GM21423 (cell line): ENCODE measurements at regions not wholly inside any gene's neighbourhood (a gene's known extent, or its start where the extent isn't known, plus 50 kb on each side); places are given as distances from the start of the nearest gene placed in this dataset.
A peak's percentile ranks its signal among the peaks of the same experiment; 100 is the strongest.
"Not testable (repeated sequence)": the region's sequence is repeated elsewhere in the genome, so short reads cannot be mapped to it uniquely, and the experiment has no call there.

Experiments used
- ATAC-seq: cut with Tn5 transposase; IDR thresholded peaks from one replicate; pipeline ENCODE4 v1.9.1; 2021; ENCODE audit warnings: mild to moderate bottlenecking, moderate library complexity; ENCODE audit not compliant: unreplicated experiment

DNA sequence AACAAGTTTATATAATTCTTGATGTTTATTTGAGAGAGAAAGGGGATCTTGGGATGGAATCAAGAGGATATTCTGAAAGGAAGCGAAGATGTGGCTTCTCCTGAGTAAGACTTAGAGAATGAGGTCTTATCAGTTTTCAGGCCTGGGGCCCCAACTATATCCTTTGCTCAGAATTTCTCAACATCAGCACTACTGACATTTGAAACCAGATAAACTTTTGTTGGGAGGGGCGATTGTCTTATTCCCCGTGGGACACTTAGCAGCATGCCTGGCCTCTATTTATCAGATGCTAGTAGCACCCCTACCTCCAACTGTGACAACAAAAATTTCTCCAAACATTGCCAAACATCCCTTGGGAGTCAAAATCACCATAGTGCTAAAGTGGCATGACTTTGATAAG lies 567.7 kb downstream of the MAT2B start:
- no peak for ATAC-seq

DNA sequence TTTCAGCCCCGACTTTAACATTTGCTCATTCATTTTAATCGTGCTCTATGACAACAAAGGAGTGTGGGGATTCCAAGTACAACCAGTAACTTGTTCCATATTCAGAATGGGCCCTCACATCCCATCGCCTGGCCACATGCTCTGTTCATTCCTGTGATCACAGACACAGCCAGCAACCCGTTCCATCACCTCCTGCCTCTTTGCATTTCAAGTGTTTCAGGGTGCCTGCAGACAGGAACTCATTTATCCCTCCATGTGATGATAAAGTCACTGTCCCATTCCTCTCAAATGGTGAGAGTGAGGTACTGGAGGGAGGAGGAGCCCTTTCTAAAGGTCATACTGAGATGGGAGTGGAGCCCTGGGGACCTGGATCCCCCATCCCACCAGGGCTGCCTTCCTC lies 571.1 kb downstream of the MAT2B start:
- no peak for ATAC-seq

DNA sequence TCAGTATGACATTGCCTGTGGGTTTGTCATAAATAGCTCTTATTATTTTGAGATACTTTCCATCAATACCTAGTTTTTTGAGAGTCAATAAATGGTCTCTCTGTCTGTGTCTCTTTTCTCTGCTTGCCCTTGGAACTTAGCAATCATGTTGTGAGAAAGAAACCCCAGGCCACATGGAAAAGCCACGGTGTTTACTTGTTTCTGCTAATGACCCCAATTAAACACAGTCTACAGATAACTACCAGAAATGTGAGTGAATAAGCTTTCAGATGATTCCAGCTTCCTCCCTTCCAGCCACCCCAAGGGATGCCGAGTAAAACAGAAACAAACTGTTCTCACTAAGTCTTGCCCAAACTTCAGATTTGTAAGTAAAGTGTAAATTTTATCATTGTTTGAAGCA lies 584.9 kb downstream of the MAT2B start:
- no peak for ATAC-seq

DNA sequence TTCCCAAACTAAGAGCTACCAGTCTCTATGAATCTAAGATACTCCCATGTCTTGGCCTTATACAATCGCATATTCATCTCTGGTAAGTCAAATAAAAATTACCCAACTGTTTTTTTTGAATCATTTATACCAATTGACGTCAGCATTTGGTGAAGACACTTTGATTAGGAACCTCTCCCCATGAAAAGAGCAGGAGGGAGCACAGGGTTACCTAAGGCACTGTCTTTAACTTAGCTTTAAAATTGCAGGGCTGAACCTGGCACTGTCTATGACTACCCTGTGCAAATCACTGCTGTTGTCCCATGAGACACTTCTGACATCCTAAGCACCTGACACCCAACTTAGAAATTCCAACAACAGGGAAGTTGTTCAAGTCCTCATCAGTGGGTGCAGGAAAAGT lies 586.4 kb downstream of the MAT2B start:
- no peak for ATAC-seq

DNA sequence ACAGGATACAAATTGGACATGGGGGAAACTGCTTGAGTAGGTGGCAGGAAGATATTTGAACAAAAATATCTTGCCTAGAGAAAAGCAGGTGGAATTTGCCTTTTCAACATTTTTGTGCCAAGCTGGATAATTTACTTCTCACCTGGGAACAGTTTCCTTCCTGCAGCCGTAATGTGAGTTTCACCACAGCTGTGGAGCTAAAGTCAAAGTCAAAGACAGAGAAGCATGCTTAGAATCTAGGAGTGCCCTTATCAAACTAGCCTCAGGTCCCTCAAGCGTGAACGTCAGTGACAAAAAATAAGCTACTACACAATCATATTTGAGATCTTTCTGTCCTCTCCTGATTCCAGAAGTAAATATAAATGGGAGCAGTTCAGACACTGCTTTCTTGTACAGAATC lies 588.9 kb downstream of the MAT2B start:
- no peak for ATAC-seq

DNA sequence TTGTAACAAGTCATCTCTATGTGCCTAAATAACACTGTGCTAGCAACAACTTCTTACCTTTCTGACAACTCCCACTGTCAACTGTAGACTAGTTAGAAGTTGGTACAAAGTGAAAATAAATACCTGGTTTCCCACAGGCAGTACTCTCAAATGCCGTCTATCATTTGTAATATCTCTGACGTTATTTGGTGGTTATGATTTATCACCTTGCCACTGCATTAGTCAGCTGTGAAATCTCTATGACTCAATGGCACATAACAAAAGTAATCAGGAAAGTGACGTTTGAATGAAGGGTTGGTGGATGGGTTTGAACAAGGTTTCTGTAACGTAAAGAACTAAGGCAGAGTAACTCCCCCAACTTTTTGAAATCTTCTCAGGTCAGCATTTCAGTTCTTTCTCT lies 592.3 kb downstream of the MAT2B start:
- no peak for ATAC-seq

DNA sequence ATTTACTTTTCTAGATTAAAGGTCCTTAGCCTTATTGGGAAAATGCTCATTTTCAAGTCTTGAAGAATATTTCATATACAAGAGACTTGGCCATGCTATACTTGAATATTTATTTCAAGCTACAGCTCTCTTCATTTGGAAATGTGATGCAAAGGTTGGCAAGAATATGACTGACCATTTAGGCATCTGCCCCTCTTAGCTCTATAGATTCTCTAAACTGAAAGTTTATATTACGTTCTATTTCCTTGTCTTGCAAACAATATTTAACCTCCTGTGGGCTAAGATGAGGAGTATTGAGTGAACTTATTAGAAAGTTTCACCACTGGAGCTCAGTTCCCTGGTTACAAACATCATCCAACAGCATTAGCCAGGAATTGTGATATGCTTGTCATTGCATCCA lies 593.1 kb downstream of the MAT2B start:
- no peak for ATAC-seq

DNA sequence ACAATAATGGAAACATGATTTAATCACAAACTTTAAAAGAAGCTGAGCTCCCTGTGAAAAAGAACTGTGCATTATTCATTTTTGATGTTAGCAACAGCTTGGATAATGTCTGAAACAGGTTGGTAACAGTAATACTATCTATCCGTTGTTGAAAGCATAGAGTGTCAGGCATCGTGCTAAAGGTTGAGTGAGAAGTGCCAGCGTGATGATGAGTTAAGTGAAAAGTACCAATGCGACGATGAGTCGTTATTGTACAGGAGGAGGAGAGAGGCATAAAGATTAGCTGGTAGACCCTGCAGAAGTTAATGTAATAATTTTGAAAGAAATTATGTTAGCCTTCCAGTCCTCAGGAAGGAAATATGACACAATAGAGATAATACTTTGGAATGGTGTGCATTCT lies 593.6 kb downstream of the MAT2B start:
- no peak for ATAC-seq

DNA sequence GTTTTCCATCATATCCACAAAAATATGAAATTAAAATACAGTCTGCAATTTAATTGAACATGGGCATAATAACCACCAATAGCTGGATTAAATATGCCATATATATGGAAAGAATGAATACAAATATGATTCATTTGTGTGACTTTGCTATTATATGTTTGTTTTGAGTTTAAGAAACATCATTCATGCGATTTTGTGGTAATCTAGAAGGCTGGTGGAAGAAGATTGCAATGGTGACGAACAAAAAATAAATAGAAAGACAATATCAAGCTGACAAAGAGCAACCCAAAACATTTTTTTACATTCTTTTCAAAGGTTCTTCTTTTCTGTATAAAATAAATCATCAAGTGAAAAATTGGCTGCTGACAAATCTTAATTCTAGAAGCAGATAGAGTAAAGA lies 610.0 kb downstream of the MAT2B start:
- ATAC-seq = no peak

DNA sequence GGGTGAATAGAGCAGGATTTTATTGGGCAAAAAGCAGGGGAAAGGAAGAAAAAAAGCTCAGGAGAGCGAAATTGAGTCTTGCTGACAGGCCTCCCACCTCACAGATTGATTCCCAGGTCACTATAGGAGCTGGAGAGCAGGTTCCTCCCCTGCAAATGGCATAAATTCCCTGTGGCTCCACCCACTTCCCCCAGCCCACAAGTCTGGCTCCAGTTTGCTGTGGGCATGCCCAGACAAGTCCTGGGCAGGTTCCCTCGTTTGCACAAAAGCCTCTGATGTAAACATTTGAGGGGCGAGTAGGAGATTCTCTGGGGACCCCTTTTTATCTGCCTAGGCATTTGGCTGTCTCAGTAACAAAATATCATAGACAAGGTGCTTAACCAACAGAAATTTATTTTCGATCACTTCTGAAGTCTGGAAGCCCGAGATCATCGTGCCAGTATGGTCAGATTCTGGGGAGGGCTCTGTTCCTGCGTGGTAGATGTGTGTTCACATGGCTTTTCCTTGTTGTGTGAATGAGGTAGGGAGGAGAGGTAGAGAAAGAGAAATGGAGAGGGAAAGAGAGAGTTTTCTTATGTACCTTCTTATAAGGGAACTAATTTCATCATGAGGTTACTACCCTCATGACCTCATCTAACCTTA lies 614.5 kb downstream of the MAT2B start:
- peak; percentile 64 for ATAC-seq

DNA sequence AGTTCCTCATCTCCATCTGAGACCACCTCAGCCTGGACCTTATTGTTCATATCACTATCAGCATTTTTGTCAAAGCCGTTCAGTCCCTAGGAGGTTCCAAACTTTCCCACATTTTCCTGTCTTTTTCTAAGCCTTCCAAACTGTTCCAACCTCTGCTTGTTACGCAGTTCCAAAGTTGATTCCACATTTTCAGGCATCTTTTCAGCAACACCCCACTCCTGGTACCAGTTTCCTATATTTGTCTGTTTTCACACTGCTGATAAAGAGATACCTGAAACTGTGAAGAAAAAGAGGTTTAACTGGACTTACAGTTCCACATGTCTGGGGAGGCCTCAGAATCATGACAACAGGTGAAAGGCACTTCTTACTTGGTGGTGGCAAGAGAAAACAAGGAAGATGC lies 622.1 kb downstream of the MAT2B start:
- no peak for ATAC-seq

DNA sequence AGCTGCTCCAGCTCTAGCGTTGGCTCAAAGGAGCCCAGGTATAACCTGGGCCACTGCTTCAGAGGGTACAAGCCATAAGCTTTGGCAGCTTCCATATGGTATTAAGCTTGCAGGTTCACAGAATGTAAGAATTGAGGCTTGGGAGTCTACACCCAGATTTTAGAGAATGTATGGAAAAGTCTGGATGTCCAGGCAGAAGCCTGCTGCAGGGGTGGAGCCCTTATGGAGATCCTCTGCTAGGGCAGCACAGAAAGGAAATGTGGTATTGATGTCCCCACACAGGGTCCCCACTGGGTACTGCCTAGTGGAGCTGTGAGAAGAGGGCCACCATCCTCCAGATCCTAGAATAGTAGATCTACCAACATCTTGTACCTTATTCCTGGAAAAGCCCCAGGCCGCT lies 626.9 kb downstream of the MAT2B start:
- no peak for ATAC-seq

DNA sequence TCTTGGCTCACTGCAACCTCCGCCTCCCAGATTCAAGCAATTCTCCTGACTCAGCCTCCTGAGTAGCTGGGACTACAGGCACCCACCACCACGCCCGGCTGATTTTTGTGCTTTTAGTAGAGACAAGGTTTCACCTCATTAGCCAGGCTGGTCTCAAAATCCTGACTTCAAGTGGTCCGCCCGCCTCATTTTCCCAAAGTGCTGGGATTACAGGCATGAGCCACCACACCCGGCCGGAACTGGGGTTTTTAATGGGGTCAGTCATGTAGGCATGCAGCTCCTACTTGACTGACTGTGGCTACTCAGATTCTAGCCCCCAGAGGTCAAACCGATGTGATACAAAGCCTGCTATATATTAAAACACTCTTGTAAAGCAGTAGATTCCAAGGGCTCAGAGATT lies 631.7 kb downstream of the MAT2B start:
- ATAC-seq = no peak

DNA sequence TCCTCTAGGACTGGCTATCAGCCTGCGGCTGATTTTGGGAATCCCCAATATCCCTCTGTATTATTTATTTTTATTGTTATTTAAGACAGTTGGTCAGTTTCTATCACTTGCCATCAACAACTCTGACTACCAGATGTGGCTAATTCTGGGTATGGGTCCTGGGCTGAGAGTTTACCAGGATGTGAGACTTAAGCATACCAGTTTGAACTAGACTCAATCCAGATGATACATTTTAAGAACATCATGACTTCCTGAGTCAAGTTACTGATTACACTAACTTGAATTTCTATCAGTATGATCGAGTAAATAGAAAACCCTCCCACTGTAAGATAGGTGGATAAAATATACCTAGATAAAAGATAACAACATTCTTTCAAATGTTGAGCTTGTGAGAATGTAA lies 634.0 kb downstream of the MAT2B start:
- peak; percentile 66 for ATAC-seq

DNA sequence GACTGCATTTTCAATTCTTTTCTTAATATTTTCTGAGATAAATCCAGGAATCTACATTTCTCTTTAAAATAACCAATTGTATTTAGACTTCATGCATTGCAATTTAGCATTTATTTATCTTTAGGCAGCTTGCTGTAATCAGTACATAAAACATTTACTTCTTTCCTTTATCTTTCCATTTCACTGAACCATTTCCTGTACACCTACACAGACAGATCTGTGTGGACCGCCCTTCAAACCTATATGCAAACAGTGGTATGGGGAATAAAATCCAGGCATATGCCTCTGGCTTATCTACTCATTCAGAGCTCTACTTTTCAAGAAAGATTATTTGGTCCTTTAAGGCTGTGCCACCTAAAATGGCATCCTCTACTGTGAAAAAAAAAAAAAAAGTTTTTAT lies 640.0 kb downstream of the MAT2B start:
- no peak for ATAC-seq

DNA sequence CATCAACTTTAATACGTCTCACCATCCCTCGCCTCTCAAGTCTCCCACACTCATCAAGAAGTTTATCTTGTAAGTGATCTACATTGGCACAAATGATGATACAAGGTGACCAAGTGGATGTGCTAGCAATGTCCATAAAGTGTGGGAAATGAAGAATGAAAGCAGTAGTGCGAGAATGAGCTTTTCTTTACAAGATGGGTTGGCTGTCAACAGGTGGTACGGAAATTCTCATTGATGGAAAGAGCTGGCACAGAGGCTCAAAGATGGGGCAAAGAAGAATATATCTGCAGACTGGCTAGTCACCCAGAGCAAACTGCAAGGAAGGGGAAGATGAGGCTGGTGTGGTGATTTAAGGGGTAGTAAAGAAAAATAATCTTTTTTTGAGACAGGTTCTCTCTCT lies 640.8 kb downstream of the MAT2B start:
- no peak for ATAC-seq

DNA sequence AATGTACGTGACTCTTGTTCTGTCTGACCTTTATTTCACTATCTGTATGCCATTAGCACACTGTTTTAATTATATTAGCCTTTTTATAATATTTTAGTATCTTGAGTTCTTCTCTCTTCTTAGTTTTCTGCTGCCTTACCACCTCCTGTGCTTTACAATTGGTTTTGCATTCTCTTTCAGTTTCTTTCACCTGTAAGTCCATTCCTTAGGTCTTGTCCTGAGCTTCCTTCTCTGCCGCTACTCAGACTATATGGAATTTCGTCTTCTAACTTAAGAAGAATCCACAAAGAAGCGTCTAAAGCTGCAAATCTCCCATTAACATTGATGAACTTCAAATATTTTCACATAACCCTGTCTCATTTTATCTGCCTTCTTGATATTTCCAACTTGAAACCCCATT lies 642.9 kb downstream of the MAT2B start:
- no peak for ATAC-seq

DNA sequence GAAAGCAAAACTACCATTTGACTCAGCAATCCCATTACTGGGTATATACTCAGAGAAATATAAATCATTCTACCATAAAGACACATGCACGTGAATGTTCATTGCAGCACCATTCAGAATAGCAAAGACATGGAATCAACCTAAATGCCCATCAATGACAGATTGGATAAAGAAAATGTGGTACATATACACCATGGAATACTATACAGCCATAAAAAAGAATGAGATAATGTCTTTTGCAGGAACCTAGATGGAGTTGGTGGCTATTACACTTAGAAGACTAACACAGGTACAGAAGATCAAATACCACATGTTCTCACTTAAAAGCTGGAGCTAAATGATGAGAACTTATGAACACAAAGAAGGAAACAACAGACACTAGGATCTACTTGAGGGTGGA lies 647.1 kb downstream of the MAT2B start:
- not testable (repeated sequence) for ATAC-seq

DNA sequence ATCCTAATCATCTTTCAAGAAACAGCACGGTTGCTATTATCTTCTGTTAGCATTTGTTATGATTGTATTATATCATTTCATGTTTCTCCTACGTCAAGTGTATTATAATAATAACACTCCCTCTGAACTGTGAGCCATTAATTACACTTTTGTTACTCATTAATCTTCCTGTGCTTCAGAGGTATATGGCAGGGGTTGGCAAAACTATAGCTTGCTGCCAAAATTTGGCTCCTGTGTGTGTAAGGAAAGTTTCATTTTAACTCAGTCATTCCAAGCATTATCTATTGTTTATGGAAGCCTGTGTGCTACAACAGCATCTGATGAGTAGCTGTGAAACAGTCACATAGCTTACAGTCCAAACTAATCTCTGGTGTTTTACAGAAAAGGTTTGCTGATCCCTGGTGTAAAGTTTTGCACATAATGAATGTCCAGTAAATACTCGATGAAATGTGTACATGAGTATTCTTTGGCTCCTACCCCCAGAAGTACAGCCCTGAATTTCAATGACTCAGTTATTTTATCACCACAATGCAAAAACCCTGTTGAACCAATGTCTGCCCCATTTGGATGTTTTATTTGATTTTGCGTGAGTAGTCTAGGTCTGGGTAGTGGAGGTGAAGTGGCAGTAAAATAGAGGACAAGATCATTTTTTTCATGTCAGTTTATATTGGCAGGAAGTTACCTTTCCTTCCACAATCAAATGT lies 648.2 kb downstream of the MAT2B start:
- no peak for ATAC-seq

DNA sequence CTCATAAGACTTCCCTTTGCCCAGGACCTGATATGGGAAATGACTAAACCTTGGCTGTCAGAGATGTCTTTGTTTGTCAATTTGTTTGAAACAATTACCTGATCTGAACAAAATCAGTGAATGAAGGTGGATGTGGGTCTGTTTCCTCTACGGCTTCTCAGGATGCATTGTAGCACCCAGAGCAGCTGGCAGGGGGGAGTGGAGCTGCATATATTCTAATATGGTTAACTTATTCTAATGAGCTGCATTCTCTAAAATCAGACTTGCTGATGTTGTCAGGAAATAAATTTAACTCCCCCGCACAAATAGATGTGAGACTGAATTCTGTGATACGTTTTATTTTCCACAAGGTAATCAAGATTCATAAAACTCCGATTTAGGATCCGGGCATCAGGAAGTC lies 665.4 kb downstream of the MAT2B start:
- ATAC-seq = no peak

DNA sequence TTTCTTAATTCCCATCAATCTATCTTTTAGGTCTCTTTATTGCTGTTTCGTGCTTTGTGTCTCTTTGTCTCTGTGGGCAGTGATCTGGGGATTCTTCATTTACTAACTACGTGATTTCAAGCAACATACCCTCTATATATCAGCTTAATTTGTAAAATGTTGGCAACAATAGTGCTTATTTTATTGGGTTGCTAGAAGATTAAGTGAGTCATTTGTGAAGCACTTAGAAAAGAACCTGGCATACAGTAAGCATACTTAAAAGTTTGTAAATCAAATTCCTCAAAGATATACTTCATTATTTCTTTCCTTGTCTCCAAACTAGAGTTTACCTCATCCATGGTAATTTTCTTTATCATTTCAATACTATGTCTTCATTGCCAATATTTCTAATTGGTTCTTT lies 669.7 kb downstream of the MAT2B start:
- ATAC-seq = no peak

DNA sequence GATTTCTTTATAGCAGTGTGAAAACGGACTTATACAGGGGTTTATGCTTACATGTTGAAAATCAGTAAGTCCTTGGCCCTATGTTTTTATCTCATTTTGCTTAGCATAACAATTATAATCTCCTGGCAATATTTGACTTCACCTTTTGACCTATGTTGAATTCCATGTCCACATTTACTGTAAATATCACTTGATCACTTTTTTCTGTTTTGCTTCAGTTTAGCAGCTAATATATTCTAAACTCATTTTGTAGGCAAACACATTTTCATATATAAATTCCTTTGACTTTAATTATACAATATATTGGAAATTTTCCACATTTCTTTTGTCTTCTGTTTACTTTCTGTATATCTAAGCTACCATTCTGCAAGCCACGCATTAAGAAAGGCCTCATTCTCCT lies 674.0 kb downstream of the MAT2B start:
- ATAC-seq = no peak

DNA sequence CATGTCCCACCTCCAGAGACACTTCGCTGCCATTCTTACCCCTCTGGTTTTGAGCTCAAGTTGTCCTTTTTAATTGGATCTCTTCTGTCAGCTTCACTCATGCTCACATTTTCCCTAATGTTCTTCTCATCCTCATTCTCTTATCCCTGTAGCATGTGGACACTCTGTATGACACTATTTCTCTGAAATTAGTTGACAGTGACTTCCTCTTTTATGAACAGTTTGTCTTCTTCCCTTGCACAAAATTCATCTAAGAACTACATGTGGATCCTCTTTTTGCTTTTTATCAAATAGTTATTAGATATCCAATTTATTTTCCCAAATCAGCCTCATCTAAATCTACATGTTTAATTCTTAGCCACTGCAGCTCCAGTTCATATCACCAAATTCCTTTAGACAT lies 676.2 kb downstream of the MAT2B start:
- no peak for ATAC-seq
